Cardiac fibroblast (primary cell): ENCODE measurements at regions not wholly inside any gene's neighbourhood (a gene's known extent, or its start where the extent isn't known, plus 50 kb on each side); places are given as distances from the start of the nearest gene placed in this dataset.

Experiments used
- DNase-seq, 2 donors: peaks; one replicate each; pipeline versions ENCODE4 v3.0.0 to v3.0.0-alpha.2; 2010; ENCODE audit warnings: low read depth in 2 of 2
- H3K4me3 ChIP-seq, 2 donors: replicated peaks in 1 of 2; 1 replicate in 1 of 2; 2 replicates in 1 of 2; pipeline ENCODE4 v1.5.1; 2011; ENCODE audit warnings: low read depth in 2 of 2, low read length in 2 of 2, mild to moderate bottlenecking in 2 of 2, moderate library complexity in 1 of 2
- TF ChIP-seq, protein P1 (sequence below): IDR thresholded peaks from one replicate; pipeline ENCODE4 v1.5.1; 2011; ENCODE audit warnings: low read depth, mild to moderate bottlenecking, low read length, inconsistent platforms

DNA sequence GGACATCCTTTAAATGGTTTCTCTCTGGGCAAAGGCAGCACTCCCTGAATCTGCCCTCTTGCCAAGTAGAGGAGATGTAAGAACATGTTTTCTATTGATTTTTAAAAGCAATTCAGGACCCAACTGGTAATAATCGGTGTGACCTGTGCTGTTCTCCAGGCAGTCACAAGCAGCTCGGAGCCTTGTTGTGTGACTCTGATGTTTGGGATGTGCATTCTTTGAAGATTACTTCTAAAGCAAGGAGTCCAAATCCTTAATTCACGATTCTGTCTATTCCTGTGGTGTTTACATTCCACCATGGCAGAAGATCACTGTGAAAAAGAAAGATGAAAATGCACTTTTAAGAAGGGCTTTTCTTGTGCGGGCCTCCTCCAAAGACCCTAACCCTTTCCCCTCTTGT, 122.3 kb upstream of the ZNF536 start:
- TF ChIP-seq, protein P1, sequence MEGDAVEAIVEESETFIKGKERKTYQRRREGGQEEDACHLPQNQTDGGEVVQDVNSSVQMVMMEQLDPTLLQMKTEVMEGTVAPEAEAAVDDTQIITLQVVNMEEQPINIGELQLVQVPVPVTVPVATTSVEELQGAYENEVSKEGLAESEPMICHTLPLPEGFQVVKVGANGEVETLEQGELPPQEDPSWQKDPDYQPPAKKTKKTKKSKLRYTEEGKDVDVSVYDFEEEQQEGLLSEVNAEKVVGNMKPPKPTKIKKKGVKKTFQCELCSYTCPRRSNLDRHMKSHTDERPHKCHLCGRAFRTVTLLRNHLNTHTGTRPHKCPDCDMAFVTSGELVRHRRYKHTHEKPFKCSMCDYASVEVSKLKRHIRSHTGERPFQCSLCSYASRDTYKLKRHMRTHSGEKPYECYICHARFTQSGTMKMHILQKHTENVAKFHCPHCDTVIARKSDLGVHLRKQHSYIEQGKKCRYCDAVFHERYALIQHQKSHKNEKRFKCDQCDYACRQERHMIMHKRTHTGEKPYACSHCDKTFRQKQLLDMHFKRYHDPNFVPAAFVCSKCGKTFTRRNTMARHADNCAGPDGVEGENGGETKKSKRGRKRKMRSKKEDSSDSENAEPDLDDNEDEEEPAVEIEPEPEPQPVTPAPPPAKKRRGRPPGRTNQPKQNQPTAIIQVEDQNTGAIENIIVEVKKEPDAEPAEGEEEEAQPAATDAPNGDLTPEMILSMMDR, result no peak
- no peak overlapping the region for H3K4me3 ChIP-seq
- DNase-seq, result no peak

DNA sequence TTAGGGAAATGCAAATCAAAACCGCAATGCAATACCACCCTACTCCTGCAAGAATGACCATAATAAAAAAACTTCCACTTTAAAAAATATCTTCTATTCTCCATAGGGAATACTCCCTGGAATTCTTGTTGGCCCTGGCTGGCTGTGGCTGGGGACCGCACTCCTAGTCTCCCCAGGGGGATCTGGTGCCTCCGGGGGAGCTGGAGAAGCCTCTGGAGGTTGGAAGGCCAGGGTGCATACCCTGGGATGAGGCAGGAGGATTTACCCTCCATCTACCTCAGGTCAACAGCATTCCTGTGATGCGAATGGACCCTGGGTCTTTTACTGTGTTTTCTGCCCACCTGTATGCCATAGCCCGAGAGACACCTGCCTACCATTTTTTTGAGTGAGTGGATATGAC, 120.0 kb upstream of the ZNF536 start:
- TF ChIP-seq, protein P1, result no peak
- no peak overlapping the region for H3K4me3 ChIP-seq
- no peak for DNase-seq

DNA sequence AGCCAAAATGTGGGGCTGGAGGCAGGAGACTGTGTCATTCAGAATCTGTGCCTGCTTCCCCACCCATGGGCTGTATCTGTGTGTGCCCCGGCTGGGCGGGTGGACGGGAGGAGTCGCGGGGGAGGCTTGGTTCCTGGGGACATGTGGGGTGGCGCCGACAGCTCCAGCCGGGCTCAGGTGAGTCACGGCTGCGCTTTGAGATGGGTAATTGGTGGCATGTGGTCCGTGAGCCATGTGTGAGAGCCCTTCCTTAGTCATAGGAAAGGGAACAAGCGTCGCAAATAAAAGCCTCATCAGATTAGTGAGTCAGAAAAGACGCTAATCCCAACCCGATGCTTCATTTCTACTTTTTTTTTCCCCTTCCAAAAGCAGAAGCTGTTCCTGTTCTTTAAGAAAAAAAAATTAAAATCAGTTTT, 118.6 kb upstream of the ZNF536 start:
- H3K4me3 ChIP-seq, result no peak overlapping the region
- DNase-seq, result no peak

DNA sequence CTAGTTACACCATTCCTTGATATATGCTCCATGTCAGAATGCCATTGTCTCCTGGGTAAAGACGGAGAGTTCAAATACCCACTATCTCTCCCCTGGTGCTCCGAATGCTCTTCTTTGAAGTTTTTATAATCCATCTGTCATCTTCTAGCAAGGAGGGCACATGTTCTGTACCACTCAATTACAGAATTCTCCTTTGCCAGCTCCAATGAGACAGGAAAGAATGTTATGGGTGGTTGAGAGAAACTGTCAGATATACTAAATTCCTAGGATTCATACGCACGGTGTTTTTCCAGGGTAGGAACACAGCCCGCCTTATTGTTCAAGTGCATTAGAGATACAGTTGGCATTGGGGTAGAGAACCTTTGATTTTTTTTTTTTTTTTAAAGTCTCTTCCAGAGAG, 118.0 kb upstream of the ZNF536 start:
- H3K4me3 ChIP-seq, result no peak overlapping the region
- no peak for DNase-seq
- TF ChIP-seq, protein P1, result no peak

More for the DNA sequence above, 118.6 kb upstream of the ZNF536 start:
- TF ChIP-seq, protein P1, result no peak

DNA sequence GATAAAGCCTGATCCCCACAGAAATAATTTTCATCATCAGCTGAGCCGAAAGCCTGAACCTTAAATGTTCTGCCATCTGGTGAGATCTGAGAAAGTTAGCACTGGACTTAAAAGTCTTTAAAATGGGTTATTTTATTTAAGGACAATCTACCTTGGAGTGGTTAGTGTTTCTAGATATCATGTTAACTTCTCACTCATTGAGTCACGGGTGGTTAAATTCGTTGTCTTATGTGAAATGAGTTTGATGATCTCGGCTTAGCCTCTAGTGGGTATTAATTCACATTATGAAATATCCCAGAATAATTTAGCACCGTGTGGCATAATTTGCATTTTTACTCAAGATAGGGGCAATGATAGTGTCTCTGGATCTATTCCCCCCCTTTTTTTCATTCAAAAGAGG, 117.4 kb upstream of the ZNF536 start:
- H3K4me3 ChIP-seq, result no peak overlapping the region
- DNase-seq, result no peak
- TF ChIP-seq, protein P1, result no peak

DNA sequence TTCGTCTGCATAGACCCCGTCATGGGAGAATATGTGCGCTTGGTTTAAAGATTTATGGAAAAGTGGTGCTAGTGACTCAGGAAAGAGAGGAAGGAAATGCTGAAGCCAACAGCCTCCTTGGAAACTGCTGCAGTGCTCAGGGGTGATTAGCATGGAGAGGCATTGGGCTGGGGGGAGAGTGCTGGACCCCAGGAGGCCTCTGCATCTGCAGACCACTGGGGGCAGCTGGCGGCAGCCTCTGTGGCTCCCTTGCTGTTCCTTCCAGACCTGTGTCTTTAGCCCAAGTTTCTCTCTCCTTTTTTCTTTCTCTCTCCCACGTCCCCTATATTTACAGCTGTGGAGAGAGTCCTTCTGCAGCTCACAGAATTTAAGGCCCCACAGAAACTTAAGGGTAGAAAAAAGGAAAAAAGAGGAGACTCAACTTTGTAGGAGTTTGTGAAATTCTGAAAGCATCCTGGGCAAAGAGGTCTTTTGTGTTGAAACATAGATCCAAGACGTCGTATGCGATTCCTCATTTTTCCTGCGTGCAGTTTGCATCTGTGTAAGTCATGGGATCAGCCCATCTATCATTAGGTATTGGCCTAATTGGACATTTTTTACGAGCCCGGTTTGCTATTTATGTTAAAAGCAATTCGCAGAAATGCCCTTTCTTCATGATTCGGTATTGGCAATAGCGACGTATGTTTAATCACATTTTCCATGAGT, 116.2 kb upstream of the ZNF536 start:
- H3K4me3 ChIP-seq, result no peak overlapping the region
- TF ChIP-seq, protein P1, result no peak
- no peak for DNase-seq

DNA sequence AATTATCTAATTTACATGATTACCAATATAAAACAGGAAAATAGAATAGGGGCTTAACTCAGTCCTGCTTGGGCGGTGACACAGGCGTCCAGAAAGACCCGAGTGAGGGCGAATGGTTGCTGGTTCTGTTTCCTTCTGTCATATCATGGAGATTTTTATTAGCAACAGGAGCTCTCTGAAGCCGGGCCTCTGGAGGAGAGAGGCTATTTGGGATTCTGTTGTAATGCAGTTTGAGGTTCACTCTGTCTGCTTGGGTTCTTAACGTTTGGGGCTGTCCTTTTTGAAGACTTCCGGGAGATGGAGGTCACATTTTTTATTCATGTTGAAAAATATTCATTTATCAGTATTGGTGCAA, 115.7 kb upstream of the ZNF536 start:
- TF ChIP-seq, protein P1, result no peak
- DNase-seq, result no peak
- no peak overlapping the region for H3K4me3 ChIP-seq
